GM06990 (cell line): ENCODE measurements at regions not wholly inside any gene's neighbourhood (a gene's known extent, or its start where the extent isn't known, plus 50 kb on each side); places are given as distances from the start of the nearest gene placed in this dataset.
"Not testable (repeated sequence)": the region's sequence is repeated elsewhere in the genome, so short reads cannot be mapped to it uniquely, and the experiment has no call there.

ENCODE experiments used
- DNase-seq: peaks from one replicate; pipeline ENCODE4 v3.0.0-alpha.2; 2011; ENCODE audit not compliant: insufficient read length; ENCODE audit errors: extremely low read depth
- H3K27me3 ChIP-seq: replicated peaks from 2 replicates; pipeline ENCODE4 v1.6.0; 2011; ENCODE audit warnings: low read length; ENCODE audit not compliant: control insufficient read depth, insufficient read depth
- H3K36me3 ChIP-seq: 2 replicates; pipeline ENCODE4 v1.5.1; 2011; ENCODE audit warnings: low read length; ENCODE audit not compliant: control insufficient read depth, insufficient read depth
- H3K4me3 ChIP-seq: replicated peaks from 2 replicates; pipeline ENCODE4 v1.5.1; 2011; ENCODE audit warnings: low read depth, mild to moderate bottlenecking, control low read depth, low read length
- TF ChIP-seq, protein P1 (sequence below): IDR thresholded peaks from 2 replicates; pipeline ENCODE4 v1.5.1; 2011; ENCODE audit warnings: low read length, control low read depth, mild to moderate bottlenecking, inconsistent platforms; ENCODE audit not compliant: insufficient read depth, poor library complexity, severe bottlenecking

GRCh38 chr15:30799565-30799964, 104.2 kb upstream of the FAN1 start:
- TF ChIP-seq, protein P1, sequence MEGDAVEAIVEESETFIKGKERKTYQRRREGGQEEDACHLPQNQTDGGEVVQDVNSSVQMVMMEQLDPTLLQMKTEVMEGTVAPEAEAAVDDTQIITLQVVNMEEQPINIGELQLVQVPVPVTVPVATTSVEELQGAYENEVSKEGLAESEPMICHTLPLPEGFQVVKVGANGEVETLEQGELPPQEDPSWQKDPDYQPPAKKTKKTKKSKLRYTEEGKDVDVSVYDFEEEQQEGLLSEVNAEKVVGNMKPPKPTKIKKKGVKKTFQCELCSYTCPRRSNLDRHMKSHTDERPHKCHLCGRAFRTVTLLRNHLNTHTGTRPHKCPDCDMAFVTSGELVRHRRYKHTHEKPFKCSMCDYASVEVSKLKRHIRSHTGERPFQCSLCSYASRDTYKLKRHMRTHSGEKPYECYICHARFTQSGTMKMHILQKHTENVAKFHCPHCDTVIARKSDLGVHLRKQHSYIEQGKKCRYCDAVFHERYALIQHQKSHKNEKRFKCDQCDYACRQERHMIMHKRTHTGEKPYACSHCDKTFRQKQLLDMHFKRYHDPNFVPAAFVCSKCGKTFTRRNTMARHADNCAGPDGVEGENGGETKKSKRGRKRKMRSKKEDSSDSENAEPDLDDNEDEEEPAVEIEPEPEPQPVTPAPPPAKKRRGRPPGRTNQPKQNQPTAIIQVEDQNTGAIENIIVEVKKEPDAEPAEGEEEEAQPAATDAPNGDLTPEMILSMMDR = peak; percentile 48

GRCh38 chr15:30801140-30801895, 102.4 kb upstream of the FAN1 start:
- H3K27me3 ChIP-seq, DNase-seq, H3K36me3 ChIP-seq, H3K4me3 ChIP-seq: not testable (repeated sequence)
- TF ChIP-seq, protein P1 = peak; percentile 19

More at GRCh38 chr15:30799565-30799964, 104.2 kb upstream of the FAN1 start:
- H3K4me3 ChIP-seq, H3K27me3 ChIP-seq, DNase-seq, H3K36me3 ChIP-seq: not testable (repeated sequence)

DNA sequence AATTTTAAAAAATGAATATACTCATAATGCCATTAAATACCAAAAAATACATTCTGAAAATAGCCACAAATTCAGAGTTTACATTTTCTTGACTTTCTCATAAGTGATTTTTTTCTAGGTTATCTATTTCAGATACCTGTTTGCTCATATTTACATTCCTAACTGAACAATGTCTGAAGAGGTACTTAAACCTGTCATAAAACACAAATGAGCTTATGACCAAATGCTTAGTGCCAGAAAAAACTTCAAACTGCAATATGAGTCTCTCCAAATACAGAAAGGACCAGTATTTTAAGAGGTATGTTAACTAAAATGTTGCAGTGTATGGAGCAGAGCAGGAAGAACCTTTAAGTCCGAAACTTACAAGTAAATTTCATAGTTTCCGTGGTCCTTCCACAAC, 101.7 kb upstream of the FAN1 start:
- DNase-seq, H3K4me3 ChIP-seq, H3K36me3 ChIP-seq, H3K27me3 ChIP-seq: not testable (repeated sequence)

- DNase-seq, H3K36me3 ChIP-seq, H3K4me3 ChIP-seq, H3K27me3 ChIP-seq: not testable (repeated sequence)
These were observed 100.0 kb upstream of the FAN1 start for GRCh38 chr15:30803703-30804102.

DNA sequence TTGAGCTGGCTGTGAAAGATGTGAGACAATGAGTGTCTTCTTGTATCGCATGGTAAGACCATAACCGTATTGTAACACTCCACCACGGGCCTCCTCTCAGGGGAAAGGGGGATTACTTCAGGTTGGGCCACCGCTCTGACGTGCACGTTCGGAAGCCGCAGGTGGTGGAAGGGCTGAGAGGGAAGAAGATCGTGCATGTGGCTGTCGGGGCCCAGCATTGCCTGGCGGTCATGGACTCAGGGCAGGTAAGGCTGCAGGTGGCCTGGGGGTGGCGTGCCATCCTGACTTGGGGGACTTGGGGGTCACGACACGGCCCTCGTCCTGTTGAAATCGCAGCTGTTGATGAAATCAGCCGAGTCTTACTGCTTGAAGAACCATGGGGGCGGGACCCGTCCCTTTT, 87.3 kb upstream of the FAN1 start:
- TF ChIP-seq, protein P1 = no peak
- no peak for DNase-seq

DNA sequence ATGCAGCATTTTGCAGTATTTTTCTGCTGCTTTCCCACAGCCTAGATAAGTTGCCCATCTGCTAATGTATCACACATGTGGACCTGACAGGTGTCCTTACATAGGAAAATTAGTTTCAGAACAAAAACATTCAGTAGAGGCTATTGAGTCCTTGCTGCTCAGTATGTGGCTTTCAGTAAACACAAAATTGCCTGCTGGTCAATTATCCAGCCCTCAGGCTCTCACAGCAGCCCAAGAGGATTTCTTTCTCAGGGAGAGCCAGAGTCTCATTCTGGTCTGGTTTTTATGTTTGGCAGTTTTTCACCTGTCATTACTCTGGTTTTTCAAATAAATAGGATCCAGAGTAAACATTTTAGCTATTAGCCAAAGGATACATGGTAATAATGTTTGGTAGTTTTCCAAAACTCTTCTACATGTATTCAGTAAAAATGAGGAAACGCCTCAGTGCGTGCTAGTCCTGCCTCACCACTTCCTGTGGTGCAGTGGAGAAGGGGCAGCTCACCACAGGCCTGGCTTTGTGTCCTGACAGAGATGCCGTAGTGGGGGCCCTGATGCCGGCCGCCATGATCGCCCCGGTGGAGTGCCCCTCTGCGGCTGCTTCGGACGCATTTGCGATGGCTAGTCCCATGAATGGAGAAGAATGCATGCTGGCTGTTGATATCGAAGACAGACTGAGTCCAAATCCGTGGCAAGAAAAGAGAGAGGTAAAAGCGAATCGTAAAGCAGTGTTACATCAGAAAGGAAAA, 80.5 kb upstream of the FAN1 start:
- peak overlapping the region; percentile 72 for H3K4me3 ChIP-seq
- peak; percentile 74 for DNase-seq
- not testable (repeated sequence) for H3K27me3 ChIP-seq, H3K36me3 ChIP-seq

More for the DNA sequence above, 87.3 kb upstream of the FAN1 start:
- H3K36me3 ChIP-seq = no peaks in the 10 kb centered on the region
- no peak overlapping the region for H3K4me3 ChIP-seq
- no peaks in the 10 kb centered on the region for H3K27me3 ChIP-seq

DNA sequence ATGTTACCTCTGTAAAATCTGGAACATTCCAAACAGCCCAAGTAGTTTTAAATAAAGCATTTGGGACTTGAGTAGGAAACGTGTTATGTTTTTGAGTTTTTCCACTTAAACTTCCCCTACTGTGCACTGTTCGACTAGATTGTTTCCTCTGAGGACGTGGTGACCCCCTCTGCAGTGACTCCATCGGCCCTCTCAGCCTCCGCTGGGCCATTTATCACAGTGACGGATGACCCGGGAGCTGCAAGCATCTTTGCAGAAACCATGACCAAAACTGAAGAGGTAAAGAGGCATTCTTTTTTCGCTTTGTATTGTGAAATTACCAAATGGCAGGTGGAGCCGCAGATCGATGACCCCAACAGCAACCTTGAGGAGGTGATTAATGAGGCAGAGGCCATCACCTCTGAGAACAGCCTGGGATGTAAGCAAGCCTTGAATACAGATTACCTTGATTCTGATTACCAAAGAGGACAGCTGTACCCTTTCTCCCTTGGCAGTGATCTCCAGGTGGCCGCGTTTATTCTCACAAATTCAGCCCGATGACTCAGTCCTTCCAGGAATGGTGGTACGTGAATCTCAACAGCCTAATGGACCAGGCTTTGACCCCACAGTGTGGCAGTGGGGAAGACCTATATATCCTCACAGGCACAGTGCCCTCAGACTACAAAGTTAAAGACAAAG, 79.1 kb upstream of the FAN1 start:
- no peaks in the 10 kb centered on the region for H3K27me3 ChIP-seq
- H3K36me3 ChIP-seq = no peaks in the 10 kb centered on the region
- DNase-seq = no peak
- TF ChIP-seq, protein P1 = no peak
- H3K4me3 ChIP-seq = peak overlapping the region; percentile 72
